ENCODE measurements at regions not wholly inside any gene's neighbourhood (a gene's known extent, or its start where the extent isn't known, plus 50 kb on each side); places are given as distances from the start of the nearest gene placed in this dataset.

DNA sequence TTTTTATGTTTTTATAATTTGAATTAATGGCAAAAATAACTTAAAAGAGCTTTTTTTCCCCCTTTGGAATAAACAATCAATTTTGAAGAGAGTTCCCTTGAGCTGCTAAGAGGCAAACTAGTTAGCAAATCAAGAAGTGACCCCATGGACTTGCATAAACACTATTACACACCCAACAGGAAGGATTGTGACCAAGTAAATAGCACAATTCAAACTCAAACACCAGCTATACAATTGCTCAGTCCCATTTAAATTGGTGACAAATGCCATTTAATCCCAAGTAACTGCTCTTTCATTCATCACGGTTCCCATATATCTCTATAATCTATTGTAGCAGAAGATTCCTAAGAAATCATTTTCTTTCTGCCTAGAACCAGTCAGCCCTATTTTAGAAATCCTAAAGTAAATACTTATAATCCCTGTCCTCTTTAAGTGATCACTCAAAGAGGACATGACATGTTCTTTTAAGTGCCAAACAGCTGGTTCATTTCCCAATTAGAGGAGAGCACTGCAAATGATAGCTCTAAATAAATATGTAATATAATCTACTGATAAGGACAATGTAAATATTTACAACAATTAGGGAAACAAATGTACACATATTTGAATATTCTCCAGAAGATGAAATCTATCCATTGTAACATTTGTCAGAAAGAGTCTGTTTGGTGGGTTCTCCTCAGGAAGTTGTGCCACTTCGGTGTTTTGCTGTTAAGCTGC, 137.8 kb upstream of the ADAMTS9 start:
- DNase-seq (ENCODE audit: low read depth in 1 of 2, low spot score in 1 of 2): no peak
- no peak overlapping the region for H3K27ac ChIP-seq (replicated peaks)

DNA sequence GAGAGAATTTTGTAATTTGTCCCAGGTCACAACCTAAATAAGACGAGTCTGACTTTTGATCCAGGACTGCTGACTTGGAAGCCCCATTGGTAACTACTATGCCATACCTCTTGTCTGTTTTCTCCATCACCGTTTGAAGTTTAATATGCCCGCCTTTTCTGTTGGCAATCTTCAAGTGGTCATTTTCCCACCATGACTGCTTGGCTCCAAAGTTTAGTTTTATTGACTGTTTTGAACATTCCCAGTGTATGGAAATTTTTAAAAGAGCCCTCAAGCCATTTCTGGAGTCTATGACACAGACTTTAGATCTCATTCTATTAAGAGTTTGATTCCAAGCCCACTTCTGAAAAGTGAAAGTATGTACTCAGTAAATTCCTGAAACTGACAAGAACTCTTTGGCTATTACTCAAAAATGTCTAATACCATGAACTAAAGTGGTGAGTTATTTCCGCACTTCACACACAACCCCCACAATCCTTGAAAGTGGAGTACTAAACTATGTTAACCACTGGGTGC, 136.7 kb upstream of the ADAMTS9 start:
- no peaks in the 10 kb centered on the region for H3K27me3 ChIP-seq (ENCODE audit: insufficient read depth, poor library complexity, severe bottlenecking)
- TF ChIP-seq POLR2AphosphoS5 (IDR thresholded peaks at IDR 0.05; ENCODE audit: low read depth) (no peak), GABPA (IDR thresholded peaks at IDR 0.05; ENCODE audit: low read depth) (no peak), SPI1 (IDR thresholded peaks at IDR 0.05; ENCODE audit: borderline replicate concordance, low read depth) (no peak)
- TF ChIP-seq, protein P1, sequence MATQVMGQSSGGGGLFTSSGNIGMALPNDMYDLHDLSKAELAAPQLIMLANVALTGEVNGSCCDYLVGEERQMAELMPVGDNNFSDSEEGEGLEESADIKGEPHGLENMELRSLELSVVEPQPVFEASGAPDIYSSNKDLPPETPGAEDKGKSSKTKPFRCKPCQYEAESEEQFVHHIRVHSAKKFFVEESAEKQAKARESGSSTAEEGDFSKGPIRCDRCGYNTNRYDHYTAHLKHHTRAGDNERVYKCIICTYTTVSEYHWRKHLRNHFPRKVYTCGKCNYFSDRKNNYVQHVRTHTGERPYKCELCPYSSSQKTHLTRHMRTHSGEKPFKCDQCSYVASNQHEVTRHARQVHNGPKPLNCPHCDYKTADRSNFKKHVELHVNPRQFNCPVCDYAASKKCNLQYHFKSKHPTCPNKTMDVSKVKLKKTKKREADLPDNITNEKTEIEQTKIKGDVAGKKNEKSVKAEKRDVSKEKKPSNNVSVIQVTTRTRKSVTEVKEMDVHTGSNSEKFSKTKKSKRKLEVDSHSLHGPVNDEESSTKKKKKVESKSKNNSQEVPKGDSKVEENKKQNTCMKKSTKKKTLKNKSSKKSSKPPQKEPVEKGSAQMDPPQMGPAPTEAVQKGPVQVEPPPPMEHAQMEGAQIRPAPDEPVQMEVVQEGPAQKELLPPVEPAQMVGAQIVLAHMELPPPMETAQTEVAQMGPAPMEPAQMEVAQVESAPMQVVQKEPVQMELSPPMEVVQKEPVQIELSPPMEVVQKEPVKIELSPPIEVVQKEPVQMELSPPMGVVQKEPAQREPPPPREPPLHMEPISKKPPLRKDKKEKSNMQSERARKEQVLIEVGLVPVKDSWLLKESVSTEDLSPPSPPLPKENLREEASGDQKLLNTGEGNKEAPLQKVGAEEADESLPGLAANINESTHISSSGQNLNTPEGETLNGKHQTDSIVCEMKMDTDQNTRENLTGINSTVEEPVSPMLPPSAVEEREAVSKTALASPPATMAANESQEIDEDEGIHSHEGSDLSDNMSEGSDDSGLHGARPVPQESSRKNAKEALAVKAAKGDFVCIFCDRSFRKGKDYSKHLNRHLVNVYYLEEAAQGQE (IDR thresholded peaks at IDR 0.05; ENCODE audit: insufficient replicate concordance, low read depth): no peak
- TF ChIP-seq, protein P2, sequence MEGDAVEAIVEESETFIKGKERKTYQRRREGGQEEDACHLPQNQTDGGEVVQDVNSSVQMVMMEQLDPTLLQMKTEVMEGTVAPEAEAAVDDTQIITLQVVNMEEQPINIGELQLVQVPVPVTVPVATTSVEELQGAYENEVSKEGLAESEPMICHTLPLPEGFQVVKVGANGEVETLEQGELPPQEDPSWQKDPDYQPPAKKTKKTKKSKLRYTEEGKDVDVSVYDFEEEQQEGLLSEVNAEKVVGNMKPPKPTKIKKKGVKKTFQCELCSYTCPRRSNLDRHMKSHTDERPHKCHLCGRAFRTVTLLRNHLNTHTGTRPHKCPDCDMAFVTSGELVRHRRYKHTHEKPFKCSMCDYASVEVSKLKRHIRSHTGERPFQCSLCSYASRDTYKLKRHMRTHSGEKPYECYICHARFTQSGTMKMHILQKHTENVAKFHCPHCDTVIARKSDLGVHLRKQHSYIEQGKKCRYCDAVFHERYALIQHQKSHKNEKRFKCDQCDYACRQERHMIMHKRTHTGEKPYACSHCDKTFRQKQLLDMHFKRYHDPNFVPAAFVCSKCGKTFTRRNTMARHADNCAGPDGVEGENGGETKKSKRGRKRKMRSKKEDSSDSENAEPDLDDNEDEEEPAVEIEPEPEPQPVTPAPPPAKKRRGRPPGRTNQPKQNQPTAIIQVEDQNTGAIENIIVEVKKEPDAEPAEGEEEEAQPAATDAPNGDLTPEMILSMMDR (IDR thresholded peaks at IDR 0.05; ENCODE audit: insufficient read depth, low read length): no peak
- DNase-seq (ENCODE audit: low read depth in 1 of 2, low spot score in 1 of 2): no peak
- H3K4me3 ChIP-seq (replicated peaks; ENCODE audit: insufficient read depth, low read length): no peak overlapping the region
- no peak overlapping the region for H3K27ac ChIP-seq (replicated peaks)

More for the DNA sequence above, 137.8 kb upstream of the ADAMTS9 start:
- Histone ChIP-seq H3K4me3 (replicated peaks; ENCODE audit: insufficient read depth, low read length) (no peak overlapping the region), H3K27me3 (ENCODE audit: insufficient read depth, poor library complexity, severe bottlenecking) (no peaks in the 10 kb centered on the region)
- no peak for TF ChIP-seq GABPA (IDR thresholded peaks at IDR 0.05; ENCODE audit: low read depth)
- TF ChIP-seq, protein P1 (IDR thresholded peaks at IDR 0.05; ENCODE audit: insufficient replicate concordance, low read depth): no peak
- TF ChIP-seq SPI1 (IDR thresholded peaks at IDR 0.05; ENCODE audit: borderline replicate concordance, low read depth): no peak
- TF ChIP-seq, protein P2 (IDR thresholded peaks at IDR 0.05; ENCODE audit: insufficient read depth, low read length): no peak
- no peak for TF ChIP-seq POLR2AphosphoS5 (IDR thresholded peaks at IDR 0.05; ENCODE audit: low read depth)

- TF ChIP-seq, protein P2 (IDR thresholded peaks at IDR 0.05; ENCODE audit: insufficient read depth, low read length): no peak
- TF ChIP-seq POLR2AphosphoS5 (IDR thresholded peaks at IDR 0.05; ENCODE audit: low read depth): no peak
- TF ChIP-seq SPI1 (IDR thresholded peaks at IDR 0.05; ENCODE audit: borderline replicate concordance, low read depth): no peak
- TF ChIP-seq, protein P1 (IDR thresholded peaks at IDR 0.05; ENCODE audit: insufficient replicate concordance, low read depth): no peak
- no peak for TF ChIP-seq GABPA (IDR thresholded peaks at IDR 0.05; ENCODE audit: low read depth)
- no peaks in the 10 kb centered on the region for H3K27me3 ChIP-seq (ENCODE audit: insufficient read depth, poor library complexity, severe bottlenecking)
- H3K4me3 ChIP-seq (replicated peaks; ENCODE audit: insufficient read depth, low read length): no peak overlapping the region
- DNase-seq (ENCODE audit: low read depth in 1 of 2, low spot score in 1 of 2): no peak
- no peak overlapping the region for H3K27ac ChIP-seq (replicated peaks)
Observed at GRCh38 chr3:64818196-64818595, 130.4 kb upstream of the ADAMTS9 start.

All from HL-60 (cell line).